ENCODE measurements at regions not wholly inside any gene's neighbourhood (a gene's known extent, or its start where the extent isn't known, plus 50 kb on each side); places are given as distances from the start of the nearest gene placed in this dataset.

DNA sequence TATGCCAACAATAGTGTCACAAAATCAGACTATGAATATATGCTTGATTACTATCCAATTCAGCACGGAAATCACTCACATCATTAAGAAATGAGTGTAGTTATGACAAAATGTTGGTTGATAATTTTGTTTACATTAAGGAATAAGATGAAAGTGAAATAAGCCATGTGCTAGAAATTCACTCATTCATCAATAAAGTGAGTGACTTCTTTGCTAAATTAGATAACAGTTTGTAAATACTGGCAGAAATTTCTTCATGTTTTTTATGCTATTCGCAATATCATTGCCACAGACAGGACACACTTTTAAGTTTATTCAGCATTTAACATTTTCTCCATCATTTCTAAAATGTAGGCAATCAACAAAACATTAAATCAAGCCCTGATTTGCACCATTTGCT is 147.5 kb upstream of the FSCB start:
- Histone ChIP-seq H3K27me3 (ENCODE audit: control insufficient read depth in 2 of 2, insufficient read depth in 2 of 2, low read length in 2 of 2) (no peaks in the 10 kb centered on the region), H3K79me2 (ENCODE audit: control insufficient read depth, insufficient read depth, low read length) (no peaks in the 10 kb centered on the region), H3K27ac (ENCODE audit: extremely low read depth, low read depth, low read length) (no peak overlapping the region), H2AFZ (ENCODE audit: low read depth, low read length) (no peak overlapping the region), H3K4me2 (ENCODE audit: insufficient read depth, low read length) (no peak overlapping the region), H3K4me1 (replicated peaks in 1 of 2; ENCODE audit: control insufficient read depth in 2 of 2, insufficient read depth in 2 of 2, low read length in 2 of 2) (no peaks in the 10 kb centered on the region), H3K36me3 (ENCODE audit: control insufficient read depth, insufficient read depth, low read length) (no peaks in the 10 kb centered on the region), H3K9me3 (replicated peaks; ENCODE audit: control insufficient read depth, insufficient read depth, low read depth, low read length) (no peaks in the 10 kb centered on the region), H3K4me3 (no peak overlapping the region), H3K9ac (ENCODE audit: insufficient read depth in 1 of 2, low read depth in 2 of 2, low read length in 2 of 2) (no peak overlapping the region), H3K9me1 (ENCODE audit: control insufficient read depth, insufficient read depth, low read length) (no peaks in the 10 kb centered on the region), H4K20me1 (replicated peaks; ENCODE audit: control insufficient read depth, insufficient read depth, low read length) (no peaks in the 10 kb centered on the region)
- no peak for FAIRE-seq
- intact Hi-C loops (cut with micrococcal nuclease): no loop called here
- WGBS (ENCODE audit: insufficient coverage, low coverage, missing lambda C conversion rate): 0% methylated on average over 2 of the region's 2 CpGs
- ATAC-seq: no peak
- in situ Hi-C loops (cut with MboI): no loop called here
- no TSS peak for BruUV-seq (replicated peaks)
- ChIA-PET POLR2A (no interaction called here), CTCF (ENCODE audit: low intra/inter-chr PET ratio) (no interaction called here)
- DNase-seq (ENCODE audit: extremely low read depth in 1 of 4, low spot score in 3 of 4): no peak
- TF ChIP-seq ZNF717 (CRISPR knock-in tag; IDR thresholded peaks at IDR 0.05) (no peak), ZNF699 (CRISPR knock-in tag; IDR thresholded peaks at IDR 0.05; ENCODE audit: insufficient replicate concordance) (no peak), ELF2 (CRISPR knock-in tag; IDR thresholded peaks at IDR 0.05) (no peak), SREBF2 (CRISPR knock-in tag; IDR thresholded peaks at IDR 0.05) (no peak), ZNF184 (CRISPR knock-in tag; IDR thresholded peaks at IDR 0.05) (no peak), GABPA (tag; conservative IDR thresholded peaks at IDR 0.05; ENCODE audit: low read depth) (no peak), ADNP (tag; IDR thresholded peaks at IDR 0.05) (no peak)
- TF ChIP-seq, protein P1, sequence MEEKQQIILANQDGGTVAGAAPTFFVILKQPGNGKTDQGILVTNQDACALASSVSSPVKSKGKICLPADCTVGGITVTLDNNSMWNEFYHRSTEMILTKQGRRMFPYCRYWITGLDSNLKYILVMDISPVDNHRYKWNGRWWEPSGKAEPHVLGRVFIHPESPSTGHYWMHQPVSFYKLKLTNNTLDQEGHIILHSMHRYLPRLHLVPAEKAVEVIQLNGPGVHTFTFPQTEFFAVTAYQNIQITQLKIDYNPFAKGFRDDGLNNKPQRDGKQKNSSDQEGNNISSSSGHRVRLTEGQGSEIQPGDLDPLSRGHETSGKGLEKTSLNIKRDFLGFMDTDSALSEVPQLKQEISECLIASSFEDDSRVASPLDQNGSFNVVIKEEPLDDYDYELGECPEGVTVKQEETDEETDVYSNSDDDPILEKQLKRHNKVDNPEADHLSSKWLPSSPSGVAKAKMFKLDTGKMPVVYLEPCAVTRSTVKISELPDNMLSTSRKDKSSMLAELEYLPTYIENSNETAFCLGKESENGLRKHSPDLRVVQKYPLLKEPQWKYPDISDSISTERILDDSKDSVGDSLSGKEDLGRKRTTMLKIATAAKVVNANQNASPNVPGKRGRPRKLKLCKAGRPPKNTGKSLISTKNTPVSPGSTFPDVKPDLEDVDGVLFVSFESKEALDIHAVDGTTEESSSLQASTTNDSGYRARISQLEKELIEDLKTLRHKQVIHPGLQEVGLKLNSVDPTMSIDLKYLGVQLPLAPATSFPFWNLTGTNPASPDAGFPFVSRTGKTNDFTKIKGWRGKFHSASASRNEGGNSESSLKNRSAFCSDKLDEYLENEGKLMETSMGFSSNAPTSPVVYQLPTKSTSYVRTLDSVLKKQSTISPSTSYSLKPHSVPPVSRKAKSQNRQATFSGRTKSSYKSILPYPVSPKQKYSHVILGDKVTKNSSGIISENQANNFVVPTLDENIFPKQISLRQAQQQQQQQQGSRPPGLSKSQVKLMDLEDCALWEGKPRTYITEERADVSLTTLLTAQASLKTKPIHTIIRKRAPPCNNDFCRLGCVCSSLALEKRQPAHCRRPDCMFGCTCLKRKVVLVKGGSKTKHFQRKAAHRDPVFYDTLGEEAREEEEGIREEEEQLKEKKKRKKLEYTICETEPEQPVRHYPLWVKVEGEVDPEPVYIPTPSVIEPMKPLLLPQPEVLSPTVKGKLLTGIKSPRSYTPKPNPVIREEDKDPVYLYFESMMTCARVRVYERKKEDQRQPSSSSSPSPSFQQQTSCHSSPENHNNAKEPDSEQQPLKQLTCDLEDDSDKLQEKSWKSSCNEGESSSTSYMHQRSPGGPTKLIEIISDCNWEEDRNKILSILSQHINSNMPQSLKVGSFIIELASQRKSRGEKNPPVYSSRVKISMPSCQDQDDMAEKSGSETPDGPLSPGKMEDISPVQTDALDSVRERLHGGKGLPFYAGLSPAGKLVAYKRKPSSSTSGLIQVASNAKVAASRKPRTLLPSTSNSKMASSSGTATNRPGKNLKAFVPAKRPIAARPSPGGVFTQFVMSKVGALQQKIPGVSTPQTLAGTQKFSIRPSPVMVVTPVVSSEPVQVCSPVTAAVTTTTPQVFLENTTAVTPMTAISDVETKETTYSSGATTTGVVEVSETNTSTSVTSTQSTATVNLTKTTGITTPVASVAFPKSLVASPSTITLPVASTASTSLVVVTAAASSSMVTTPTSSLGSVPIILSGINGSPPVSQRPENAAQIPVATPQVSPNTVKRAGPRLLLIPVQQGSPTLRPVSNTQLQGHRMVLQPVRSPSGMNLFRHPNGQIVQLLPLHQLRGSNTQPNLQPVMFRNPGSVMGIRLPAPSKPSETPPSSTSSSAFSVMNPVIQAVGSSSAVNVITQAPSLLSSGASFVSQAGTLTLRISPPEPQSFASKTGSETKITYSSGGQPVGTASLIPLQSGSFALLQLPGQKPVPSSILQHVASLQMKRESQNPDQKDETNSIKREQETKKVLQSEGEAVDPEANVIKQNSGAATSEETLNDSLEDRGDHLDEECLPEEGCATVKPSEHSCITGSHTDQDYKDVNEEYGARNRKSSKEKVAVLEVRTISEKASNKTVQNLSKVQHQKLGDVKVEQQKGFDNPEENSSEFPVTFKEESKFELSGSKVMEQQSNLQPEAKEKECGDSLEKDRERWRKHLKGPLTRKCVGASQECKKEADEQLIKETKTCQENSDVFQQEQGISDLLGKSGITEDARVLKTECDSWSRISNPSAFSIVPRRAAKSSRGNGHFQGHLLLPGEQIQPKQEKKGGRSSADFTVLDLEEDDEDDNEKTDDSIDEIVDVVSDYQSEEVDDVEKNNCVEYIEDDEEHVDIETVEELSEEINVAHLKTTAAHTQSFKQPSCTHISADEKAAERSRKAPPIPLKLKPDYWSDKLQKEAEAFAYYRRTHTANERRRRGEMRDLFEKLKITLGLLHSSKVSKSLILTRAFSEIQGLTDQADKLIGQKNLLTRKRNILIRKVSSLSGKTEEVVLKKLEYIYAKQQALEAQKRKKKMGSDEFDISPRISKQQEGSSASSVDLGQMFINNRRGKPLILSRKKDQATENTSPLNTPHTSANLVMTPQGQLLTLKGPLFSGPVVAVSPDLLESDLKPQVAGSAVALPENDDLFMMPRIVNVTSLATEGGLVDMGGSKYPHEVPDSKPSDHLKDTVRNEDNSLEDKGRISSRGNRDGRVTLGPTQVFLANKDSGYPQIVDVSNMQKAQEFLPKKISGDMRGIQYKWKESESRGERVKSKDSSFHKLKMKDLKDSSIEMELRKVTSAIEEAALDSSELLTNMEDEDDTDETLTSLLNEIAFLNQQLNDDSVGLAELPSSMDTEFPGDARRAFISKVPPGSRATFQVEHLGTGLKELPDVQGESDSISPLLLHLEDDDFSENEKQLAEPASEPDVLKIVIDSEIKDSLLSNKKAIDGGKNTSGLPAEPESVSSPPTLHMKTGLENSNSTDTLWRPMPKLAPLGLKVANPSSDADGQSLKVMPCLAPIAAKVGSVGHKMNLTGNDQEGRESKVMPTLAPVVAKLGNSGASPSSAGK (IDR thresholded peaks at IDR 0.05): no peak

Data from K562 (cell line).